Gastrocnemius medialis (tissue), 4 donors: ENCODE measurements at regions not wholly inside any gene's neighbourhood (a gene's known extent, or its start where the extent isn't known, plus 50 kb on each side); places are given as distances from the start of the nearest gene placed in this dataset.

Experiments used
- POLR2A ChIP-seq, 2 donors: fragments of 450-650 bp; IDR thresholded peaks; one replicate each; pipeline ENCODE4 v1.6.1; 2017; ENCODE audit warnings: antibody characterized with exemption in 2 of 2, mild to moderate bottlenecking in 2 of 2, moderate library complexity in 2 of 2
- TF ChIP-seq, protein P1 (sequence below), 5 experiments: fragments of 450-650 bp in 3 of 5; fragments of 200-600 bp in 2 of 5; sonication (generic) in 2 of 5; IDR thresholded peaks in 4 of 5; conservative IDR thresholded peaks in 1 of 5; 1 replicate in 4 of 5; 2 replicates in 1 of 5; pipeline ENCODE4 v1.5.1; 2016 to 2019; ENCODE audit warnings: antibody characterized with exemption in 5 of 5, mild to moderate bottlenecking in 3 of 5, moderate library complexity in 3 of 5

DNA sequence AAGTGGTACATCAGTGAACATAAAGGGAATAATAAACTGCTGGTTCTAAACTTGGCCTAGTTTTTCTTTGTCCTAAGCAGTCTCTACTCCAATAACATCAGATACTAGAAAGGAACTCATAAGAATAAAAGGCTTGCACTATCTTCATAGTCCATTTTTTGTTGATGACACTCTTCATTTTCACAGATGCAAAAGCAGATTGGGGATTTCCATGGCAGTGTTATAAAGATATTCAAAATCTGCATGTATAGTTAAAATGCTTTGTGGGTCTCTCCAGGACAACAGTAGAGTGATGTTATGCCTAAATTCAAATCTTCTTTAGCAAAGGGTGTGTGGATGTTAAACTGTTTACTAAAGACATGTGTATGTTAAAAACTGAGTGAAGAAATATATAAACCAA is 745.8 kb downstream of the TRHDE start:
- no peak for TF ChIP-seq POLR2A (IDR thresholded peaks at IDR 0.05)
- TF ChIP-seq, protein P1, sequence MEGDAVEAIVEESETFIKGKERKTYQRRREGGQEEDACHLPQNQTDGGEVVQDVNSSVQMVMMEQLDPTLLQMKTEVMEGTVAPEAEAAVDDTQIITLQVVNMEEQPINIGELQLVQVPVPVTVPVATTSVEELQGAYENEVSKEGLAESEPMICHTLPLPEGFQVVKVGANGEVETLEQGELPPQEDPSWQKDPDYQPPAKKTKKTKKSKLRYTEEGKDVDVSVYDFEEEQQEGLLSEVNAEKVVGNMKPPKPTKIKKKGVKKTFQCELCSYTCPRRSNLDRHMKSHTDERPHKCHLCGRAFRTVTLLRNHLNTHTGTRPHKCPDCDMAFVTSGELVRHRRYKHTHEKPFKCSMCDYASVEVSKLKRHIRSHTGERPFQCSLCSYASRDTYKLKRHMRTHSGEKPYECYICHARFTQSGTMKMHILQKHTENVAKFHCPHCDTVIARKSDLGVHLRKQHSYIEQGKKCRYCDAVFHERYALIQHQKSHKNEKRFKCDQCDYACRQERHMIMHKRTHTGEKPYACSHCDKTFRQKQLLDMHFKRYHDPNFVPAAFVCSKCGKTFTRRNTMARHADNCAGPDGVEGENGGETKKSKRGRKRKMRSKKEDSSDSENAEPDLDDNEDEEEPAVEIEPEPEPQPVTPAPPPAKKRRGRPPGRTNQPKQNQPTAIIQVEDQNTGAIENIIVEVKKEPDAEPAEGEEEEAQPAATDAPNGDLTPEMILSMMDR (IDR thresholded peaks at IDR 0.05 in 4 of 5, conservative IDR thresholded peaks at IDR 0.05 in 1 of 5), result no peak
